Keratinocyte (primary cell): ENCODE measurements at regions not wholly inside any gene's neighbourhood (a gene's known extent, or its start where the extent isn't known, plus 50 kb on each side); places are given as distances from the start of the nearest gene placed in this dataset.

ENCODE experiments used
- DNase-seq: peaks from one replicate; pipeline ENCODE4 v3.0.0-alpha.2; 2011; ENCODE audit warnings: low read depth, missing footprints, low spot score
- FAIRE-seq: peaks from 2 replicates; lab custom pipeline; 2011; peaks lifted over from hg19 to GRCh38; lab: Jason Lieb, UNC
- H2AFZ ChIP-seq: 2 replicates; pipeline ENCODE4 v1.6.0; 2012; ENCODE audit warnings: low read length, control low read depth, inconsistent platforms; ENCODE audit not compliant: control insufficient read depth
- H3K27ac ChIP-seq: 2 replicates; pipeline ENCODE4 v1.5.1; 2011; ENCODE audit warnings: low read length; ENCODE audit not compliant: control insufficient read depth, insufficient read depth
- H3K27me3 ChIP-seq: 3 replicates; pipeline ENCODE4 v1.6.0; 2011; ENCODE audit warnings: low read length; ENCODE audit not compliant: control insufficient read depth, insufficient read depth; ENCODE audit errors: extremely low read depth
- H3K36me3 ChIP-seq, 2 experiments: 2 replicates in 1 of 2; 3 replicates in 1 of 2; pipeline ENCODE4 v1.5.1; 2011; ENCODE audit warnings: low read length in 2 of 2, mild to moderate bottlenecking in 1 of 2; ENCODE audit not compliant: control insufficient read depth in 2 of 2, insufficient read depth in 2 of 2; ENCODE audit errors: extremely low read depth in 1 of 2
- H3K4me1 ChIP-seq: 3 replicates; pipeline ENCODE4 v1.5.1; 2011; ENCODE audit warnings: low read length; ENCODE audit not compliant: control insufficient read depth, insufficient read depth; ENCODE audit errors: extremely low read depth
- H3K4me2 ChIP-seq: 3 replicates; pipeline ENCODE4 v1.6.0; 2011; ENCODE audit warnings: low read depth, low read length; ENCODE audit not compliant: control insufficient read depth, insufficient read depth; ENCODE audit errors: extremely low read depth
- H3K4me3 ChIP-seq, 3 experiments: fragments of 200-600 bp in 1 of 3; sonication (generic) in 1 of 3; 2 replicates in 2 of 3; 3 replicates in 1 of 3; pipeline ENCODE4 v1.5.1; 2011 to 2016; ENCODE audit warnings: low read length in 3 of 3, mild to moderate bottlenecking in 3 of 3, control low read depth in 2 of 3, inconsistent platforms in 1 of 3, low read depth in 1 of 3, mixed read lengths in 1 of 3, mixed run types in 1 of 3, moderate library complexity in 1 of 3; ENCODE audit not compliant: control insufficient read depth in 2 of 3, insufficient read depth in 2 of 3; ENCODE audit errors: extremely low read depth in 1 of 3
- H3K79me2 ChIP-seq: 2 replicates; pipeline ENCODE4 v1.6.0; 2012; ENCODE audit warnings: low read length; ENCODE audit not compliant: control insufficient read depth, insufficient read depth
- H3K9ac ChIP-seq: 3 replicates; pipeline ENCODE4 v1.6.0; 2011; ENCODE audit warnings: low read length; ENCODE audit not compliant: control insufficient read depth, insufficient read depth; ENCODE audit errors: extremely low read depth
- H3K9me1 ChIP-seq: 3 replicates; pipeline ENCODE4 v1.6.0; 2011; ENCODE audit warnings: low read length; ENCODE audit not compliant: control insufficient read depth, insufficient read depth; ENCODE audit errors: extremely low read depth
- H3K9me3 ChIP-seq: 2 replicates; pipeline ENCODE4 v1.5.1; 2012; ENCODE audit warnings: low read depth, low read length; ENCODE audit not compliant: control insufficient read depth
- H4K20me1 ChIP-seq: 3 replicates; pipeline ENCODE4 v1.6.0; 2011; ENCODE audit warnings: low read length; ENCODE audit not compliant: control insufficient read depth, insufficient read depth; ENCODE audit errors: extremely low read depth
- CTCF ChIP-seq, 3 experiments: IDR thresholded peaks in 1 of 3; conservative IDR thresholded peaks in 1 of 3; optimal IDR thresholded peaks in 1 of 3; 2 replicates in 2 of 3; 3 replicates in 1 of 3; pipeline versions ENCODE3 to v1.5.1; 2011; ENCODE audit warnings: low read length in 3 of 3, mild to moderate bottlenecking in 3 of 3, moderate library complexity in 2 of 3, control low read depth in 1 of 3, inconsistent platforms in 1 of 3; ENCODE audit not compliant: insufficient read depth in 2 of 3; ENCODE audit errors: extremely low read depth in 1 of 3
- EZH2 ChIP-seq: IDR thresholded peaks from one replicate; pipeline ENCODE4 v1.6.1; 2012; ENCODE audit warnings: inconsistent platforms, mild to moderate bottlenecking, low read length, moderate library complexity
- dilution Hi-C: fragments of 300-500 bp; cut with MboI; formaldehyde crosslinking; loops from one replicate; pipeline ENCODE4 v1.7.0; 2020; ENCODE audit warnings: low sequenced_read_pairs; ENCODE audit not compliant: extremely low pct_ligation_motif_present

GRCh38 chr2:144329472-144329871, 190.4 kb downstream of the ZEB2 start:
- Histone ChIP-seq H3K9me3 (no peaks in the 10 kb centered on the region), H3K36me3 (no peaks in the 10 kb centered on the region), H3K4me3 (no peak overlapping the region), H3K9me1 (no peaks in the 10 kb centered on the region), H3K27ac (no peak overlapping the region), H3K4me1 (peaks cover 10% of the 10 kb centered on the region), H4K20me1 (no peaks in the 10 kb centered on the region), H3K4me2 (no peak overlapping the region), H3K79me2 (peaks cover 4% of the 10 kb centered on the region), H2AFZ (no peak overlapping the region), H3K27me3 (no peaks in the 10 kb centered on the region), H3K9ac (no peak overlapping the region)
- TF ChIP-seq EZH2 (no peak), CTCF (optimal IDR thresholded peaks at IDR 0.05 in 1 of 3, IDR thresholded peaks at IDR 0.05 in 1 of 3, conservative IDR thresholded peaks at IDR 0.05 in 1 of 3; ENCODE audit: extremely low read depth in 1 of 3, insufficient read depth in 2 of 3, low read length in 3 of 3) (no peak)
- DNase-seq = no peak
- FAIRE-seq = no peak
- dilution Hi-C loops = no loop called here

- no peaks in the 10 kb centered on the region for H3K27me3 ChIP-seq
- no peaks in the 10 kb centered on the region for H3K9me1 ChIP-seq
- TF ChIP-seq CTCF (optimal IDR thresholded peaks at IDR 0.05 in 1 of 3, IDR thresholded peaks at IDR 0.05 in 1 of 3, conservative IDR thresholded peaks at IDR 0.05 in 1 of 3; ENCODE audit: extremely low read depth in 1 of 3, insufficient read depth in 2 of 3, low read length in 3 of 3) (no peak), EZH2 (no peak)
- no peaks in the 10 kb centered on the region for H3K9me3 ChIP-seq
- H3K4me3 ChIP-seq = no peak overlapping the region
- FAIRE-seq (no peak), DNase-seq (no peak)
- H3K27ac ChIP-seq = no peak overlapping the region
- no peak overlapping the region for H3K4me2 ChIP-seq
- H3K36me3 ChIP-seq = no peaks in the 10 kb centered on the region
- no peaks in the 10 kb centered on the region for H4K20me1 ChIP-seq
- H3K9ac ChIP-seq = no peak overlapping the region
- peaks cover 15% of the 10 kb centered on the region for H3K4me1 ChIP-seq
- dilution Hi-C loops = no loop called here
- H2AFZ ChIP-seq = no peak overlapping the region
- peaks cover 4% of the 10 kb centered on the region for H3K79me2 ChIP-seq
These were observed 191.0 kb downstream of the ZEB2 start for GRCh38 chr2:144328938-144329337.
